Anterior cingulate cortex (tissue), 58 donors: ENCODE measurements at regions not wholly inside any gene's neighbourhood (a gene's known extent, or its start where the extent isn't known, plus 50 kb on each side); places are given as distances from the start of the nearest gene placed in this dataset.
A peak's percentile ranks its signal among the peaks of the same experiment; 100 is the strongest.
"Not testable (repeated sequence)": the region's sequence is repeated elsewhere in the genome, so short reads cannot be mapped to it uniquely, and the experiment has no call there.

Experiments
- DNase-seq, 58 donors: peaks; one replicate each; lab custom pipeline; 2025; lab: John Stamatoyannopoulos, UW

DNA sequence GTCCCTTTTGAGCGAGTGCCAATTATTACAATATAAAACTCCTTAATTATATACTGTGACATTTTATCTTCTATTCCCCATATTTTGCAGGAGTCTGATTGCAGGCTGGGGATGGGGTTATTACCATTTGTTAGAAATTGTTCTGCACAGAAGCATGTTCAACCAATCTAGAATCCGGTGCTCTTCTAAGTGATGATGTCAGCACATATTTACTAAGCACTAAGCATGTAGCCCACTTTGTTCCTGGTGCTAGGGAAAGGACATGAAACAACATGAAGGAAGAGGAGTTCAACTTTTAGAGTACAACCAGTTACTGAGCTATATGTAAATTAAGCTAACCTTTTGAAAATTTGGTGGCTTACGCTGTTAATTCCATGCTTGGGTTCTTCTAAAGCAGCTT, 52.8 kb upstream of the IL1RAPL2 start:
- DNase-seq: no peak

GRCh38 chrX:104510801-104511200, 55.2 kb upstream of the IL1RAPL2 start:
- no peak for DNase-seq

DNA sequence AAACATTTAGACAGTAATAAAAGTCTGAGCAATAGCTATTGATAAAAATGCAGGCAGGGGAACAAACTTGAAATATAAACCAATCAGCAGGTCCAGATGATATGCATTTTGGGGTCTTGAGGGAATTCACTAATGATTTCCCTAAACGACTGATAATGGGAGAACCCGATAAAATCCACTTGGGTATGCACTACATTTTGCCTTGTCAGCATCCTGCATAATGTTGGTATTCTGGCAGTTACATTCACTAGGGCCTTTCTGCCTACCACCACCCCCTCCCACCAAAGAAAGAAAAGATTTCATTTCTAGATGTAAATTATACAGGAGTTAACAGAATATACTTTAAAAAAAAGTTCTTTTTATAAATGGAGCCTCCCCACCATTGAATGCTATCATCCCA, 63.5 kb upstream of the IL1RAPL2 start:
- no peak for DNase-seq

DNA sequence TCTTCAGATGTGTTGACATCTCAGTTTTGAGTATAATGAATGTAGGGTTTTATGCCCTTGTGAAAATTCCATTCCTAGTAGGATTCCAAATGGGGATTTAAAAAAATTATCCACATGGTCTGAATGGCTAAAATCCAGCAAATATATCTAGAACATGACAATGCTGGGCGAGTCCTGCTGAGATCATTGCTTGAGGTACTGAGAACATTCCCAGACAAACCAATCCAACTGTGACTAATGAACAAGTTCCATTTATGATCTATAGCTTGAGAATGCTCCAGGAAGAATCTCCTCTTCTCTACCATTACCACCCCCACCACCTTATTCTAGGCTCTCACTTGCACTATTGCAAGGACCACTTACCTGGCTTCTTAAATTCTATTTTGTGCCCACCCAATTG, 77.2 kb upstream of the IL1RAPL2 start:
- no peak for DNase-seq

DNA sequence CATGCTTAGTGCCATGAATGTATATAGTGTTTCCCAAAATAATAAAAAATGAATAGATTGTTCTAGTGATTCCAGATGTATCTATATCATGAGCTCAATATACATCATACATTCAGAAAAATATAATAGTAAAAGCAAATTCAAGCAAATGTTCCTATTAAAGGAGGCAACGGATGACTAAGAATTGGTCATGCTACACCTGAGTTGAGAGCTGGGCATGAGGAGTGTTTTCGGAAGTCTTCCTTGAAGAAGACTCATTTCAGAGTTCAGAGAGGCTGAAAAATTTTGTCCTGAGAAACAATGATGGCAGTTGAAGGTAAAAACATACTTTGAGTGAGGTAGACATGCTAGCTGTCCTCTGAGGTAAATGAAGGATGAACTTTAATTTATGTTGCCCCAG, 79.3 kb upstream of the IL1RAPL2 start:
- DNase-seq: no peak

DNA sequence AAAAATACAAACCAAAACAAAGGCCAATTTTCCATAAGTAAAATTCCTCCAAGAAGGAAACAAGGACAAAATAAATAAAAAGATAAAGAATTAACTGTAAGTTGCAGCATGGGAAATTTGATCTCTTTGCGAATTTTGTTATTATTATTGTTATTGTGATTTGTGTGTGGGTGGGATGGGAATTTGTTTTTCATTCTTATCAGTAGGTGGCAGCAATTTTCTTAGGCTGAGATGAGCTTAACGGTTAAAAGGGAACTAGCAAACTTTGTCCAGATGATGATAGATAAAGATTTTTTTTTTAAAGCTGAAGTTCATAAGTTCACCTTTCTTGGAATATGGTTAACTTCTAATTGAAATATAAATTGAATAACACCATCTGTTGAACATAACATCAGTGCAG, 83.2 kb upstream of the IL1RAPL2 start:
- no peak for DNase-seq

DNA sequence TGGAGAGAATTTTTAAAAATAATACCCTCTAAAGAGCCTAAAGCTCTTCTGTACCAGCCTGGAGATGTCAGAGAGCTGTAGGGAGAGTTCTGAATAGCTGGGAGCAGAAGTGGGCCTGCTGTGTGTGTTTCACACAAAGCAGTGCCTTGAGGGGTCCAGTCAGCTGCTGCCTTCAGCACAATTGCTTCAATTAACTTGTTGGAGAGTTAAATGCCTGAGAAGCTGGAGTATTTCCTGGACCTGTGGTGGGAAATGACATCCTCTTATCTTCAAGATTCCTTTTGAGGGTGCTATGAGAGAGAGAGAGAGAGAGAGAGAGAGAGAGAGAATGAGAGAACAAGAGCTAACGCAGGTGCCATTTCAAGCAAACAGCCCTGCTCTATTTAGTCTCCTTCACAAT, 96.2 kb upstream of the IL1RAPL2 start:
- no peak for DNase-seq

DNA sequence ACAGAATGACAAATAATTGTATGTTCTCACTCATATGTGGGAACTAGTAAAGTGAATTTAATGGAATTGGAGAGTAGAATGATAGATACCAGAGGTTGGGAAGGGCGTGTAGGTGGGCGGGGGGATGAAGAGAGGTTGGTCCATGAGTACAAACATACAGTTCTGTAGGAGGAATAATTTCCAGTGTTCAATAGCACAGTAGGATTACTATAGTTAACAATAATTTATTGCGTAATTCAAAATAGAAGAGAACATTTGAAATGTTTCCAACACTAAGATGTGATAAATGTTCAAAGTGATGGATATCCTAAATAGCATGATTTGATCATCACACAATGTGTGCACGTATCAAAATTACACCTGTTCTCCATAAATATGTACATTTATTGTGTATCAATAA, 106.2 kb upstream of the IL1RAPL2 start:
- DNase-seq: no peak

DNA sequence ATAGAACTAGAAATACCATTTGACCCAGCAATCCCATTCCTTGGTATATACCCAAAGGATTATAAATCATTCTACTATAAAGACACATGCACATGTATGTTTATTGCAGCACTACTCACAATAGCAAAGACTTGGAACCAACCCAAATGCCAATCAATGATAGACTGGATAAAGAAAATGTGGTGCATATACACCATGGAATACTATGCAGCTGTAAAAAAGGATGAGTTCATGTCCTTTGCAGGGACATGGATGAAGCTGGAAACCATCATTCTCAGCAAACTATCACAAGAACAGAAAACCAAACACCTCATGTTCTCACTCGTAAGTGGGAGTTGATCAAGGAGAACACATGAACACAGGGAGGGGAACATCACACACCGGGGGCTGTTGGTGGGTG, 108.9 kb upstream of the IL1RAPL2 start:
- not testable (repeated sequence) for DNase-seq

DNA sequence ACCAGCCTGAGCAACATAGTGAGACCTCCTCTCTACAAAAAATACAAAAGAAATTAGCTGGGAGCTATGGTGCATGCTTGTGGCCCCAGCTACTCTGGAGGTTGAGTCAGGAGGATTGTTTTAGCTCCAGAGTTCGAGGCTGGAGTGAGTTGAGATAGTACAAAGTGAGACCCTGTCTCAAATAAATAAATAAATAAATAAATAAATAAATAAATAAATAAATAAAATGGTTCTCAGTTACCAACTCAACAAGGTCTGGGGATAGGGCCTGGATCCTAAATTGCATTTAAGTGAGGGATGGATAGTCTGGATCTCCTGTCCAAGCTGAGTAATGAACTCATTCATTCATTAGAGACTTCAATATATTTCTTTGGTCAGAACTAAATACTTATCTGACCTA, 115.7 kb upstream of the IL1RAPL2 start:
- no peak for DNase-seq

DNA sequence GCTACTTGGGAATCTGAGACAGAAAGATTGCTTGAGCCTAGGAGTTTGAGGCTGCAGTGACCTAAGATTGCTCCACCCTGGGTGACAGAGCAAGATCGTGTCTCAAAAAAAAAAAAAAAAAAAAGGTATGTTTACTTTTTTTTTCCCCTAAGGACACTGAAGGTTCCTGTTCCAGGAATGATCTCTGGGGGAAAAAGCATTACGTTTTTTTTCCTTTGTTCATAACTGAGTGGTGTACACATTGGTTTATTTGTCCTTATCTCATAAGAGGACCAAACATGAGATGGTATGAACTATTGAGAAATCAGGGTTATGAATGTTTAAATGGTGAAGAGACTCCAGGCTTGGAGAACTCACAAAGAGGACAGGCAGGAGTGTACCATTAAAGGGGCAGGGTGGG, 120.4 kb upstream of the IL1RAPL2 start:
- no peak for DNase-seq

GRCh38 chrX:104435249-104435648, 130.8 kb upstream of the IL1RAPL2 start:
- no peak for DNase-seq

DNA sequence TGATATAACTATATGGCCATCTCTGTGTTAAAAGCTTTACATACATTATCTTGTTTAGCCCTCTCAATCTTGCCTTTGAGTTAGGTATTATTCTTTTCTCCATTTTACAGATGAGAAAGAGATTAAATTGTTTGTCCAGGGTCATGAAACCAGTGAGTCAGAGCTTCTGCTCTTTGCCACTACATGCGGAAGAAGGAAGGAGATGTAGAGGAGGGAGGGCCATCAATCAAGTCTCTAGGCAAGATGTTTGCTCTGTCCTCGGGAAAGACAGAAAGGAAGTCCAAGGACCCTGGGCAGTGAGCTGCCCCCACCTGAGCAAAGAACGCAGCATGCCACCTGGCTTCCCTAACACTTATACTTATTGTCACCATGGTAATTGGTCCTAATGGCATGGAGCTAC, 133.7 kb upstream of the IL1RAPL2 start:
- no peak for DNase-seq

DNA sequence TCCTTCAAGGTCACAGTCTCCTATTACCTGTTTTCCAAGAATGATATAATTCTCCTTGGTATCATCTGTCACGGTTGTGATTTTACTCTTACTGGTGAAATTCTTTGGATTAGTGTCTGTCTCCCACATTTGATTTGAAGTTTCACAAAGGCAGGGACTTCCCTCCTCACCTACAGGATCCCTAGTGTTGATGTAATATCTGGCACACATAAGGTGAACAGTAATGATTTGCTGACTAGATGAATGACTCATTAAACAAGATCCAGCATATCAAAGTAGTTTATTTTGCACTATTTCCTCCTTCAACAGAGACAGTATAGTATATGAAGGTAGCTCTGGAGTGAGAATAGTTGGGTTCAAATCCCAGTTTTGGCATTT, 135.3 kb upstream of the IL1RAPL2 start:
- DNase-seq: no peak

GRCh38 chrX:104430072-104430741, 135.8 kb upstream of the IL1RAPL2 start:
- no peak for DNase-seq

DNA sequence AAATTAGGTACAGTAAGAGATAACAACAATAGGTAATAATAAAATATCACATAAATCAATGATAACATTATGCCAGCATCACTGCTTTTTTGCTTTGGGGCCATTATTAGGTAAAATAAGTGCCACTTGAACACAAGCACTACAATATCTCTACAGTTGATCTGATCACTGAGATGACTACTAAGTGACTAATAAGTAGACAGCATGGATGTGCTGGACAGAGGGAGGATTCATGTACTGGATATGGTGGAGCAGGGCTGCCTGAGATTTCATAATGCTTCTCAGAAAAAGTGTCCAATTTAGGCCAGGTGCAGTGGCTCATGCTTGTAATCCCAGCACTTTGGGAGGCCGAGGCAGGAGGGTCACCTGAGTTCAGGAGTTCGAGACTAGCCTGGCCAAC, 137.8 kb upstream of the IL1RAPL2 start:
- DNase-seq: no peak

DNA sequence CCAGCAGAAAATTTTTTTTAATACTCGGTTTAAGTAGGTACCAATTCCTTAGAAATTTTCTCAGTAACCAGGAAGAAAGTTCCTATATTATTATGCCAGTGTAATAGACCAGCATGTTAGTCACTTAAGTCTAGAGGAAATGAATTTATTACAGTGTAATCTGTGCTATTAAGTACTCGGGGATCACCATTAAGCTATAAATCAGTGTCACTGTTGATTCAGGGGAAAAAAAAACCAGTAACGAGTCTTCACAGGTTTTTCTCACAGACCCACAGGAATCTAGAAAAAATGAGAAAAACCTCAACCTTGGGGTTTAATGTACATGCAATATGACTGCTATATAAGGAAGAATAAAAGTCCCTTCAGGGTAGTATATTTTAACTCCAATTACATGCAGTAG, 138.3 kb upstream of the IL1RAPL2 start:
- DNase-seq: no peak

- DNase-seq: no peak
Observed at GRCh38 chrX:104427073-104427472, 138.9 kb upstream of the IL1RAPL2 start.

DNA sequence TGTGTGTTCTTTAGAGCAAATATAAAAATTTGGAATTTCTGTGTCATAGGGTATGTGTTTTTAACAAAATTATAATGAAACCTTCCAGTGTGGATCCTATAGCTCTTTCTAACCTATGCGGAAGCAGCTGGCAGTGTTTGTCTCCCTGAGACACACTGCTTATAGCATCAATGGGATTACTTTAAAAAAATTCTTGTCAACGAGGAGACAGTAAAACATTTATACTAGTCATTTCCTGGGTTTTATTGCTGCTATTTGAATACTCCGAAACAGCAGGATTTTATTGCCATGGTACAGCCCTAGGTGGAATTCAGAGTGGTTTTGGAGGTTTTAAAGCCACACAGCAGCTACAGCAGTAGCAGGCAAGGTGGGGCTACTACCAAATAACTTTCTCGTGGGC, 145.1 kb upstream of the IL1RAPL2 start:
- DNase-seq: no peak

- peak in 1 of 58 donors; percentile 2 for DNase-seq
Observed at GRCh38 chrX:104419926-104420325, 146.1 kb upstream of the IL1RAPL2 start.

DNA sequence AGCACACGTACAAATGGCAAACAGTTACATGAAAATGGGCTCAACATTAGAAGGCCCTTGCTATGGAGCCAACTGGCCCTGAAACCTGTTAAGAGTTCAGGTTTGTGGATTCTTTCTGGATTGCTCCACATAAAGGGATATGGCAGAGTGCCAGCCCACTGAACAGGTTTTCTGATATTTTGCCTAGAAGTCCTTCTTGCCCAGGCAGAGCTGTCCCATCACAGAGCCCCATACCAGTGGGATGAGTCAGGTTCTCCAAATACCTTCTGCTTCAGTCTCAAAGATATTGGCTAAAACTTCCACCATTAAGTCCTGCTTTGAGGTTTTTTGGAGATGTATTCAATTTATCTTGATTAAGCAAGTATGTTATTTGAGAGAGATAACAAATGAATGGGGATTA, 146.8 kb upstream of the IL1RAPL2 start:
- DNase-seq: no peak

GRCh38 chrX:104411800-104412199, 154.2 kb upstream of the IL1RAPL2 start:
- no peak for DNase-seq

- DNase-seq: no peak
Observed at GRCh38 chrX:104400387-104400786, 145.7 kb upstream of the ESX1 start.
